ENCODE measurements at regions not wholly inside any gene's neighbourhood (a gene's known extent, or its start where the extent isn't known, plus 50 kb on each side); places are given as distances from the start of the nearest gene placed in this dataset.

- Mint-ChIP-seq H3K9me3 (no peaks in the 10 kb centered on the region), H3K27me3 (no peaks in the 10 kb centered on the region), H3K4me3 (no peak overlapping the region), H3K4me1 (no peaks in the 10 kb centered on the region), H3K27ac (no peak overlapping the region), H3K36me3 (no peaks in the 10 kb centered on the region)
These were observed 157.4 kb downstream of the ANKRD30B start for GRCh38 chr18:14905350-14905749.

DNA sequence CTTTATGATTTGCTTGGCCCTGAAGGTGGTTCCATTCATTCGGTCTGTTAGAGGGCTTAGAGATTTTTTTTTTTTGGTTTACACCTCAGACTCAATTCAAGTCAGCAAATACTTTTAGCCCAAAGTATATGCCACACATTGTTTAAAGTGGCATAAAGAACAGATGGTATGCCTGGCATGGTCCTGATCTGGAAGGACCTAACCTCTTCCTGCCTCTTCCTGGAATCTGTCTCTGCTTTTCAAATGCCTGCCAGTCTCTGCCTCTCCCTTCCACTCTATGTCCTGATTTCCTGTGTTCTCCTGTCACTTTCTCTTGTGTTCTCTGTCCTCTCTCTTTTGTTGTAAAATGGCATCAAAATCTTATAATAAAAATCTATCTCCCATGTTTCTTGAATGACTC is 158.0 kb downstream of the ANKRD30B start:
- no peaks in the 10 kb centered on the region for H3K36me3 Mint-ChIP-seq
- no peaks in the 10 kb centered on the region for H3K4me1 Mint-ChIP-seq
- H3K27ac Mint-ChIP-seq, result no peak overlapping the region
- H3K9me3 Mint-ChIP-seq, result no peaks in the 10 kb centered on the region
- no peak overlapping the region for H3K4me3 Mint-ChIP-seq
- H3K27me3 Mint-ChIP-seq, result no peaks in the 10 kb centered on the region

- Mint-ChIP-seq H3K36me3 (no peaks in the 10 kb centered on the region), H3K27me3 (no peaks in the 10 kb centered on the region), H3K27ac (no peak overlapping the region), H3K4me3 (no peak overlapping the region), H3K9me3 (no peaks in the 10 kb centered on the region), H3K4me1 (no peaks in the 10 kb centered on the region)
These were observed 159.4 kb downstream of the ANKRD30B start for GRCh38 chr18:14907420-14907819.

DNA sequence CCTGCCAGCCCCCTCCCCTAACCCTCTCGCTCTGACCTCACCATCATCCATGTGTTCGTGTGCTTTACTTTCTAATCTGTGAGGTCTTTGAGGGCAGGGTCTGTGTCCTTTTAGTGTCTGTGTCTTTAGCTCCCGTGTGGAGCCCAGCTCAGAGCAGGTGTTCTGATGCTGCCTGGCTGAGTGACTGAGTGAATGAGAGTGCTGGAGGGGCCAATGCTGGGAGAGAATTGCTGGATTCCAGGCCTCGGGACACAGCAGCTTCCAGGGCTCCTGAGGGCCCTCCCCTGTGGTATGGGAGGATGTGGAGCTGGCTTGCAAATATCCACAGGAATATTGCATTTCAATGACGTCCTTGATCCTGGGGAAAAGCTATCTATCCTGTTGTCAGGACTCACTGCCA is 160.6 kb downstream of the ANKRD30B start:
- Mint-ChIP-seq H3K4me1 (no peaks in the 10 kb centered on the region), H3K4me3 (no peak overlapping the region), H3K27ac (no peak overlapping the region), H3K9me3 (no peaks in the 10 kb centered on the region), H3K36me3 (no peaks in the 10 kb centered on the region), H3K27me3 (no peaks in the 10 kb centered on the region)

GRCh38 chr18:14912967-14913366 is 165.0 kb downstream of the ANKRD30B start:
- Mint-ChIP-seq H3K27ac (no peak overlapping the region), H3K4me3 (no peak overlapping the region), H3K4me1 (no peaks in the 10 kb centered on the region), H3K36me3 (no peaks in the 10 kb centered on the region), H3K27me3 (no peaks in the 10 kb centered on the region), H3K9me3 (no peaks in the 10 kb centered on the region)

- no peaks in the 10 kb centered on the region for H3K36me3 Mint-ChIP-seq
- H3K27ac Mint-ChIP-seq, result no peak overlapping the region
- no peaks in the 10 kb centered on the region for H3K27me3 Mint-ChIP-seq
- H3K9me3 Mint-ChIP-seq, result no peaks in the 10 kb centered on the region
- H3K4me3 Mint-ChIP-seq, result no peak overlapping the region
- H3K4me1 Mint-ChIP-seq, result no peaks in the 10 kb centered on the region
These were observed 166.1 kb downstream of the ANKRD30B start for GRCh38 chr18:14914121-14914520.

- H3K27me3 Mint-ChIP-seq, result no peaks in the 10 kb centered on the region
These were observed 166.8 kb downstream of the ANKRD30B start for GRCh38 chr18:14914771-14915170.

DNA sequence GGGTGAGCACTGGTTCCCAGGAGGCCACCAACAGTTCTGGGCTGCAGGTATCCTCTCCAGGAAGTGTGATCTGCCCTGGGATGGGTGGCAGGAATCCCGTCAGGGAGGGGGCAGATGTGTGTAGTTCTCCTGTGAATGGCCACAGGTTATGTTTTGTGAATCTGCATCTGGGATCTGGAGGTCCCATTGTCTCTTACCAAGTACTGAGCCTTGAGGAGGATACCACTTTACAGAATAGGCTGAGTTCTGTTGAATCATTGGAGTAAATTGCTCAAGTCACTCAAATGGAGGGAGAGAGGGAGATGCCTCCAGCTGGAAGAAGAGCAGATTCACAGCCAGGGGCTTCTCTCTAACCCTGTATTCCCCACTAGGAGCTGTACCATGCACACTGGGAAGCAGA is 168.2 kb downstream of the ANKRD30B start:
- Mint-ChIP-seq H3K27me3 (no peaks in the 10 kb centered on the region), H3K36me3 (no peaks in the 10 kb centered on the region), H3K4me1 (no peaks in the 10 kb centered on the region), H3K4me3 (no peak overlapping the region), H3K9me3 (no peaks in the 10 kb centered on the region), H3K27ac (no peak overlapping the region)

More at GRCh38 chr18:14914771-14915170, 166.8 kb downstream of the ANKRD30B start:
- H3K4me1 Mint-ChIP-seq, result no peaks in the 10 kb centered on the region
- H3K9me3 Mint-ChIP-seq, result no peaks in the 10 kb centered on the region
- H3K36me3 Mint-ChIP-seq, result no peaks in the 10 kb centered on the region
- H3K27ac Mint-ChIP-seq, result no peak overlapping the region
- H3K4me3 Mint-ChIP-seq, result no peak overlapping the region

- H3K27me3 Mint-ChIP-seq, result no peaks in the 10 kb centered on the region
- no peaks in the 10 kb centered on the region for H3K36me3 Mint-ChIP-seq
- H3K4me3 Mint-ChIP-seq, result no peak overlapping the region
- no peak overlapping the region for H3K27ac Mint-ChIP-seq
- no peaks in the 10 kb centered on the region for H3K9me3 Mint-ChIP-seq
- no peaks in the 10 kb centered on the region for H3K4me1 Mint-ChIP-seq
These were observed 168.9 kb downstream of the ANKRD30B start for GRCh38 chr18:14916851-14917250.

- Mint-ChIP-seq H3K36me3 (no peaks in the 10 kb centered on the region), H3K27me3 (no peaks in the 10 kb centered on the region), H3K4me3 (no peak overlapping the region), H3K27ac (no peak overlapping the region), H3K9me3 (no peaks in the 10 kb centered on the region), H3K4me1 (no peaks in the 10 kb centered on the region)
These were observed 169.3 kb downstream of the ANKRD30B start for GRCh38 chr18:14917311-14917710.

- Mint-ChIP-seq H3K27me3 (no peaks in the 10 kb centered on the region), H3K27ac (no peak overlapping the region), H3K9me3 (no peaks in the 10 kb centered on the region), H3K4me1 (no peaks in the 10 kb centered on the region), H3K36me3 (no peaks in the 10 kb centered on the region), H3K4me3 (no peak overlapping the region)
These were observed 171.7 kb downstream of the ANKRD30B start for GRCh38 chr18:14919666-14920065.

DNA sequence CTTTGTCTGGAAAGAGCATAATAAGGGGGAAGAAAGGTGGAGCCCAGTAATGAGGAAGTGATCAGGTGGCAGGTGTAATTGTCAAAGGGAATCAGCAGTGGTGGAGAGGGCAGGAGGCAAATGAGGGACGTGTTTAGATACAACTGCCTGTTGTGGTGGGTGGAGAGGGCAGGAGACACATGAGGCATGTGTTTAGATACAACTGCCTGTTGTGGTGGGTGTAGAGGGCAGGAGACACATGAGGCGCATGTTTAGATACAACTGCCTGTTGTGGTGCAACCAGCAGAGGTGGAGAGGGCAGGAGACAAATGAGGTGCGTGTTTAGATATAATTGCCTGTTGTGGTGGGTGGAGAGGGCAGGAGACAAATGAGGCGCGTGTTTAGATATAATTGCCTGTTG is 173.1 kb downstream of the ANKRD30B start:
- no peaks in the 10 kb centered on the region for H3K9me3 Mint-ChIP-seq
- no peaks in the 10 kb centered on the region for H3K4me1 Mint-ChIP-seq
- no peak overlapping the region for H3K27ac Mint-ChIP-seq
- H3K27me3 Mint-ChIP-seq, result no peaks in the 10 kb centered on the region
- no peaks in the 10 kb centered on the region for H3K36me3 Mint-ChIP-seq
- H3K4me3 Mint-ChIP-seq, result no peak overlapping the region

DNA sequence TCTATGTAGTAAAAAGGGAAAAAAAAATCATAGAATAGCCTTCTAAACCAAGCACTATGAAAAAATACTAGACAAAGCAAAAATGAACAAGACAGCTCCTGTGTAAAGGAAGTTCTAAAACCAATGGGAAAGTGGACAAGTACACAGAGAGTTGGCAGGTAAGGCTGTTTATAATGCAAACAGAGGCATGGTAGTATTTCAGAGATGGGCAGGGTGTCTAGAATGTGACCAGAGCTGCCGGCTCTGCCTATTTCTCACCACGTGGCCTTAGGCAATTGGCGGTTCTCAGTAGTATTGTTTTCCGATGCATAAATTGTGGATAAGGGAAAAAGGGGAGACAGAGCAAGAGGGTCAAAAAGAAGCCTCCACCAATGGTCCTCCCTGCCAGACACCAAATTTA is 173.6 kb downstream of the ANKRD30B start:
- Mint-ChIP-seq H3K36me3 (no peaks in the 10 kb centered on the region), H3K27me3 (no peaks in the 10 kb centered on the region), H3K4me3 (no peak overlapping the region), H3K4me1 (no peaks in the 10 kb centered on the region), H3K27ac (no peak overlapping the region), H3K9me3 (no peaks in the 10 kb centered on the region)

- Mint-ChIP-seq H3K36me3 (no peaks in the 10 kb centered on the region), H3K9me3 (no peaks in the 10 kb centered on the region), H3K4me1 (no peaks in the 10 kb centered on the region), H3K27ac (no peak overlapping the region), H3K4me3 (no peak overlapping the region), H3K27me3 (no peaks in the 10 kb centered on the region)
These were observed 174.1 kb downstream of the ANKRD30B start for GRCh38 chr18:14922031-14922430.

DNA sequence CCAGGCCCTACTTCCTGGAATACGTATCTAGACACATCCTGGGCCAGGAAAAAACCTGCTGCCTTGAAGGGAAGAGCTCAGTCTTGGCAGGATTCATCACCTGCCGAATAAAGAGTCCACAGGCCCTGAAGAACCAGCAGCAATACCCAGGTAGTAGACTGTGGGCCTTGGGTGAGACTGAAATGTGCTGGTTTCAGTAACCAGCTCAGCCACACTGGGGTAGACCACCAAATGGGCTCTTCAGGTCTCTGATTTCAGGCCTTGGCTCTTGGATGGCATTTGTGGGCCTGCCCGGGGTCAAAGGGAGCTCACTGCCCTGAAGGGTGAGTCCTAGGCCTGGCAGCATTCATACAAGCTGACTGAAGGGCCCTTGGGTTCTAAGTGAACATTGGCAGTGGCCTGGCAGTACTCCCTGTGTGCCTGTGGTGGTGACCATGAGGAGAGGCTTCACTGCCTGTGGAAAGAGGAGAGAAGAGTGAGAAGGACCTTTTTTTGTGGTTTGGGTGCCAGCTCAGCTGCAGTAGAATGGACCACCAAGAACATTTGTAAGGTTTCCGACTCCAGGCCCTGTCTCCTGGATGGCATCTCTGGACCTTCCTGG is 175.1 kb downstream of the ANKRD30B start:
- Mint-ChIP-seq H3K4me1 (no peaks in the 10 kb centered on the region), H3K36me3 (no peaks in the 10 kb centered on the region), H3K27ac (no peak overlapping the region), H3K4me3 (no peak overlapping the region), H3K27me3 (no peaks in the 10 kb centered on the region), H3K9me3 (no peaks in the 10 kb centered on the region)

- Mint-ChIP-seq H3K4me1 (no peaks in the 10 kb centered on the region), H3K27ac (no peak overlapping the region), H3K36me3 (no peaks in the 10 kb centered on the region), H3K27me3 (no peaks in the 10 kb centered on the region), H3K4me3 (no peak overlapping the region), H3K9me3 (no peaks in the 10 kb centered on the region)
These were observed 176.3 kb downstream of the ANKRD30B start for GRCh38 chr18:14924226-14924625.

DNA sequence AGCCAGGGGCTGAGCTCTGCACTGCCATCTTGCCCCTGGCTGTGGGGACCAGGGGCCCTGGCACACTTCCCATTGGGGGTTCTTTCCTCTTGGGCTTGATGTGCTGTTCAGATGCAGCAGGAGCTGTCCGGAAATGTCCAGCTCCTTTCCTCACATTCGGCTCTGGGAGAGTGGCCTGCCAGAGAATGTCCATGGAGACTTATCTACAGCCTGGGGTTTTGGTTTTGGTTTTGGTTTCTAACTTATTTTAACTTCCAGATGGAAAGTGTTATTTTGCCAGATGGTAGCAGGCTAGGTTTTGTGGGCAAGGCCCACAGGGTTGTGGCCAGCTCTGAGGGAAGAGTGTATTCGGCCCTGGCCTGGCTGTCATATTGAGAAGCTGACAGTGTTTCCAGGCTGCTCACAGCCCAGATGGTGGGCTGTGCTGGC is 177.3 kb downstream of the ANKRD30B start:
- Mint-ChIP-seq H3K4me1 (no peaks in the 10 kb centered on the region), H3K36me3 (no peaks in the 10 kb centered on the region), H3K4me3 (no peak overlapping the region), H3K27me3 (no peaks in the 10 kb centered on the region), H3K27ac (no peak overlapping the region), H3K9me3 (no peaks in the 10 kb centered on the region)
